C4-2B (cell line): ENCODE measurements at regions not wholly inside any gene's neighbourhood (a gene's known extent, or its start where the extent isn't known, plus 50 kb on each side); places are given as distances from the start of the nearest gene placed in this dataset.

ENCODE experiments used
- H3K27ac ChIP-seq: fragments of 450-650 bp; 2 replicates; pipeline ENCODE4 v1.5.1; 2017
- CTCF ChIP-seq: fragments of 450-650 bp; conservative IDR thresholded peaks from 2 replicates; pipeline ENCODE4 v1.5.1; 2017; ENCODE audit warnings: mild to moderate bottlenecking
- ZFX ChIP-seq: fragments of 450-650 bp; IDR thresholded peaks from 2 replicates; pipeline ENCODE4 v1.6.1; 2017

GRCh38 chr18:78649421-78649820 lies 330.2 kb upstream of the SALL3 start:
- no peak for TF ChIP-seq ZFX
- TF ChIP-seq CTCF: no peak
- no peak overlapping the region for H3K27ac ChIP-seq

- TF ChIP-seq CTCF (no peak), ZFX (no peak)
- no peak overlapping the region for H3K27ac ChIP-seq
Observed at GRCh38 chr18:78650926-78651325, 328.7 kb upstream of the SALL3 start.

GRCh38 chr18:78652001-78652545 lies 327.5 kb upstream of the SALL3 start:
- H3K27ac ChIP-seq: no peak overlapping the region
- TF ChIP-seq CTCF: no peak
- TF ChIP-seq ZFX: no peak

GRCh38 chr18:78655921-78656320 lies 323.7 kb upstream of the SALL3 start:
- no peak overlapping the region for H3K27ac ChIP-seq
- no peak for TF ChIP-seq CTCF
- no peak for TF ChIP-seq ZFX

GRCh38 chr18:78656346-78656925 lies 323.2 kb upstream of the SALL3 start:
- TF ChIP-seq CTCF (no peak), ZFX (no peak)
- H3K27ac ChIP-seq: no peak overlapping the region

- TF ChIP-seq CTCF (no peak), ZFX (no peak)
- H3K27ac ChIP-seq: no peak overlapping the region
Observed at GRCh38 chr18:78658531-78658930, 321.1 kb upstream of the SALL3 start.

- TF ChIP-seq ZFX: no peak
- no peak for TF ChIP-seq CTCF
Observed at GRCh38 chr18:78659057-78659456, 320.6 kb upstream of the SALL3 start.

More at GRCh38 chr18:78659057-78659456, 320.6 kb upstream of the SALL3 start:
- no peak overlapping the region for H3K27ac ChIP-seq
